H54 (cell line): ENCODE measurements at regions not wholly inside any gene's neighbourhood (a gene's known extent, or its start where the extent isn't known, plus 50 kb on each side); places are given as distances from the start of the nearest gene placed in this dataset.

ENCODE experiments used
- DNase-seq: peaks from one replicate; pipeline ENCODE4 v3.0.0; 2011; ENCODE audit warnings: low spot score, mixed read lengths; ENCODE audit not compliant: insufficient read length
- FAIRE-seq: peaks from 3 replicates; lab custom pipeline; 2011; peaks lifted over from hg19 to GRCh38; lab: Jason Lieb, UNC
- POLR2A ChIP-seq: IDR thresholded peaks from 2 replicates; pipeline ENCODE4 v1.6.1; 2011; ENCODE audit warnings: low read depth, mild to moderate bottlenecking, low read length

DNA sequence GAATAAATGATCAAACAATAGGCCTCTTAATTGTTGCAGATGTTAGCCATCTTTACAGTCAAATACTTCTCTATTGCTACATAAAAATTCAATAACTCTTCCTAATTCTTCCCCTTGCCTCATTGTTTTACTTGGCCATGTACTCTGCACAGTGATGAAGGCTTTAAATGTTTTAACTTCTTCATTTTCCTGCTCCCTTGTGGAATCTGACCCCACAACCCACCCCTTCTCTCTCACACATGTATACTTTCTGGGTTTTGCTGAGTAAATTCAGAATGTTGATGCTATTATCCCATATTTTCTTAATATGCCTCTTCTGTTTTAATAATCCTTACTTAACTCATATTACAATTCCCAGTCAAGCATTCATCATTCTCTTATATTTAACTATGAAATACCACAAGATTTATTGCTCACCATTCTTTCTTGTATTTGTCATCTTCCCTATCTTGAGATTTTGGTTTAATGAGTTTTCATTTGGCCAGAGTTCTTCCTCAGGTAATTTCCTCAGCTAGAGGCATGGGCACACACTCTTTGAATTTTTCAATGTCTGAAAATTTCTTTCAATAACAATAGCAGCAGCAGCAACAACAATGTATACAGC is 327.8 kb upstream of the USP24 start:
- FAIRE-seq: no peak
- DNase-seq: no peak
- no peak for TF ChIP-seq POLR2A

DNA sequence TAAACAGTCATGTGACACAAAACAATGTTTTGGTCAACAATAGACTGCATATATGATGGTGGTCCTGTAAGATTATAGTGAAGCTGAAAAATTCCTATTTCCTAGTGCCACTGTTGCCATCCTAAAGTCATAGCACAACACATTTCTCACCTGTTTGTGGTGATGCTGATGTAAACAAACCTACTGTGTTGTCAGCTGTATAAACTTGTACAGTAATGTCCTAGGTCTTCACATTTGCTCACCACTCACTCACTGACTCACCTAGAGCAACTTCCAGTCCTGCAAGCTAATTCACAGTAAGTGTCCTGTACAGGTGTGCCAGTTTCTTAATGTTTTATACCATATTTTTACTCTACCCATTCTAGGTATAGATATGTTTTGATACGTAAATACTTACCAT is 326.1 kb upstream of the USP24 start:
- FAIRE-seq: no peak
- DNase-seq: no peak
- TF ChIP-seq POLR2A: no peak

GRCh38 chr1:55539652-55540512 is 324.7 kb upstream of the USP24 start:
- no peak for TF ChIP-seq POLR2A
- no peak for DNase-seq
- FAIRE-seq: no peak

- no peak for TF ChIP-seq POLR2A
- FAIRE-seq: no peak
- no peak for DNase-seq
Measured at GRCh38 chr1:55538428-55538827, 323.3 kb upstream of the USP24 start.

DNA sequence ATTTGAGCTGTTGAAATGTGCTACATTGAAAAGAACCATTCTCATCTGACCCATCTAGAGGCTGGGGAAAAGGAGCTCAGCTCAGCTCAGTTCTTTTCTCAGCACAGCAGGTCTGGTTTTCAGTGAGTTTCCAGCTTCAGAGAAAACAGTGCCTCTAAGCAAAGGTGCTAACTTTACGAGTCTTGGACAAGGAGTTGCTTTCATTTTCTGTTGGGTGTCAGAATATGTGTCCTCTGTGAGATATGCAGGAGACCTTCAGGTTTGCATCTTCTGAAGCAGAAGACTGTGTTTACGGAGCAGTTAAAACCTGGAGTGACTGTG is 321.3 kb upstream of the USP24 start:
- no peak for DNase-seq
- no peak for TF ChIP-seq POLR2A
- no peak for FAIRE-seq

GRCh38 chr1:55535724-55536544 is 320.8 kb upstream of the USP24 start:
- TF ChIP-seq POLR2A: no peak
- FAIRE-seq: no peak
- no peak for DNase-seq

- DNase-seq (no peak), FAIRE-seq (no peak)
- no peak for TF ChIP-seq POLR2A
Measured at GRCh38 chr1:55534565-55535121, 319.5 kb upstream of the USP24 start.

DNA sequence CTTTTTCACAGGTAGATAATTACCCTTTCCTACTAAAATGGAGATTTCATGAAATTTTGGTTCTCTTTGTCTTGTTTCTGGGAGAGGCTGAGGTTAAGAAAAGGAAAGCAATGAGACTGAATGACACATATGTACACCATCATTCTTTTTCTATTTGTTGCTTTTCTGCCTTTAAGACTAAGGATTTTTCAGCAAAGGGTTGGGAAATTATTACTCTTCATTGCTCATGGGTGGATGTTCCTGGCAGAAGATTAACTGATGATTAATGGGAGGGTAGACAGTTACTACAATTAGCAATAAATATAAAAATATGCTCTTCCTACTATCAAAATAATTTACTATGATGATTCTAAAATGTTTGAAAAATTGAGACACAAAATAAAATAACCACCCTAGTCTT is 316.5 kb upstream of the USP24 start:
- FAIRE-seq: no peak
- DNase-seq: no peak
- TF ChIP-seq POLR2A: no peak

GRCh38 chr1:55530749-55531478 is 315.8 kb upstream of the USP24 start:
- TF ChIP-seq POLR2A: no peak
- no peak for DNase-seq
- no peak for FAIRE-seq

DNA sequence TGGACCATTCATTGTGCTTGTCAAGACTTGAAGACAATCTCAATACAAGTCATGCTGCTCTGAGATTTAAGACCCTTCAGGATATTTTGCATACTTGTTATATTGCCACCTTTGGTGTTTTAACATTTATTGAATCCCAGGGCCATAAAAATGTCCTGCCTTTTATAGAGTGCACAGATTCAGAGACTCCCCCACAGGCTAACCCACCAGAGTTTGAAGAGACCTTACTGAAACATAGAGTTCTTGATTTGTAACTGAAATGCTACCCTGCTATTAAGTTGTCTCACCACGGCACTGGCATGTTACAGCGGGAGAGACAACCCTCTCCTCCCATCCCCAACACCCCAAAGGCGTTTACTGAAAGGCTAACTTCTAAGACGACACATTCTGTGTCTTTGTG is 313.9 kb upstream of the USP24 start:
- TF ChIP-seq POLR2A: no peak
- no peak for FAIRE-seq
- no peak for DNase-seq

- FAIRE-seq (no peak), DNase-seq (no peak)
- no peak for TF ChIP-seq POLR2A
Measured at GRCh38 chr1:55527831-55528230, 312.7 kb upstream of the USP24 start.

- DNase-seq (no peak), FAIRE-seq (no peak)
- no peak for TF ChIP-seq POLR2A
Measured at GRCh38 chr1:55526716-55527115, 311.6 kb upstream of the USP24 start.

DNA sequence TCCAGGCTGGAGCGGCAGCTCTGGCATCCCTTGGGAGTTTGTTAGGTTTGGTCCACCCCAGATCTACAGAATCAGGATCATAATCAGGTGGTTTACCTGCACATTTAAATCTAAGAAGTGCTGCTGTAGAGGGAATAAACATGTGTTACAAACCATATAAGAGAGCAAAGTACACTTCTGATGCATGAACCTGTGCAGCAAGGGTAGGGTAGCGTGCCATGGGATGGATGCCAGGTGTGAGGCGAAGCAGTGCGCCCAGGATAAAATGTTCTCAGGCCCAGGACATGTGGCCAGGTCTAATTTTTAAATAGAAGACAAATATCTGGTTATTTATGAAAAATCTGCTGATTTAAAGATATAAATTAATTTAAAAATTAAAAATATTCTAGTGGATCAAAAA is 308.8 kb upstream of the USP24 start:
- TF ChIP-seq POLR2A: no peak
- FAIRE-seq: no peak
- no peak for DNase-seq
